MM.1S (cell line): ENCODE measurements at regions not wholly inside any gene's neighbourhood (a gene's known extent, or its start where the extent isn't known, plus 50 kb on each side); places are given as distances from the start of the nearest gene placed in this dataset.
A peak's percentile ranks its signal among the peaks of the same experiment; 100 is the strongest.

Experiments
- DNase-seq: peaks from one replicate; pipeline ENCODE4 v3.0.0-alpha.2; 2015
- H2AFZ ChIP-seq: fragments of 300-600 bp; sonication (generic); 2 replicates; pipeline ENCODE4 v1.6.0; 2016; ENCODE audit warnings: antibody characterized with exemption, low read length
- H3F3A ChIP-seq: fragments of 300-600 bp; sonication (generic); 2 replicates; pipeline ENCODE4 v1.6.1; 2016; ENCODE audit warnings: mild to moderate bottlenecking, antibody characterized with exemption, low read length, moderate library complexity, mixed read lengths; ENCODE audit not compliant: insufficient read depth
- H3K27ac ChIP-seq: fragments of 300-600 bp; sonication (generic); 2 replicates; pipeline ENCODE4 v1.5.1; 2016; ENCODE audit warnings: mild to moderate bottlenecking, low read length
- H3K27me3 ChIP-seq: fragments of 300-600 bp; sonication (generic); replicated peaks from 2 replicates; pipeline ENCODE4 v1.6.0; 2016; ENCODE audit warnings: low read length; ENCODE audit not compliant: insufficient read depth
- H3K36me3 ChIP-seq: fragments of 300-600 bp; sonication (generic); replicated peaks from 2 replicates; pipeline ENCODE4 v1.6.1; 2016; ENCODE audit warnings: mild to moderate bottlenecking, low read length, mixed read lengths; ENCODE audit not compliant: insufficient read depth
- H3K4me1 ChIP-seq: fragments of 300-600 bp; sonication (generic); 2 replicates; pipeline ENCODE4 v1.6.1; 2016; ENCODE audit warnings: low read length, mixed read lengths
- H3K4me2 ChIP-seq: fragments of 300-600 bp; sonication (generic); 2 replicates; pipeline ENCODE4 v1.6.0; 2016; ENCODE audit warnings: low read depth, low read length
- H3K4me3 ChIP-seq: fragments of 300-600 bp; sonication (generic); 2 replicates; pipeline ENCODE4 v1.5.1; 2016; ENCODE audit warnings: low read length, mixed read lengths
- H3K79me2 ChIP-seq: fragments of 300-600 bp; sonication (generic); 2 replicates; pipeline ENCODE4 v1.6.1; 2016; ENCODE audit warnings: mixed run types, low read length, mixed read lengths
- H3K9ac ChIP-seq: fragments of 300-600 bp; sonication (generic); 2 replicates; pipeline ENCODE4 v1.6.1; 2016; ENCODE audit warnings: low read length, mixed read lengths
- H3K9me2 ChIP-seq: fragments of 300-600 bp; sonication (generic); replicated peaks from 2 replicates; pipeline ENCODE4 v1.6.1; 2016; ENCODE audit warnings: mild to moderate bottlenecking, low read length, mixed read lengths; ENCODE audit not compliant: insufficient read depth
- H3K9me3 ChIP-seq: fragments of 300-600 bp; sonication (generic); replicated peaks from 2 replicates; pipeline ENCODE4 v1.6.1; 2016; ENCODE audit warnings: mild to moderate bottlenecking, low read length, mixed read lengths; ENCODE audit not compliant: insufficient read depth
- H4K20me1 ChIP-seq: fragments of 300-600 bp; sonication (generic); 2 replicates; pipeline ENCODE4 v1.6.1; 2016; ENCODE audit warnings: mild to moderate bottlenecking, low read length, moderate library complexity, mixed read lengths; ENCODE audit not compliant: insufficient read depth
- CTCF ChIP-seq: fragments of 300-600 bp; sonication (generic); IDR thresholded peaks from 2 replicates; pipeline ENCODE4 v1.5.1; 2016; ENCODE audit warnings: antibody characterized with exemption, low read length, mixed read lengths
- EZH2 ChIP-seq: fragments of 300-600 bp; sonication (generic); optimal IDR thresholded peaks from 2 replicates; pipeline ENCODE3; 2017; ENCODE audit warnings: low read depth, mild to moderate bottlenecking, antibody characterized with exemption, low read length, mixed read lengths
- EZH2phosphoT487 ChIP-seq: fragments of 300-600 bp; sonication (generic); IDR thresholded peaks from 2 replicates; pipeline ENCODE4 v1.6.1; 2018; ENCODE audit warnings: antibody characterized with exemption, low read length

- Histone ChIP-seq H3K4me3 (no peak overlapping the region), H3K9ac (no peak overlapping the region), H2AFZ (no peak overlapping the region), H3K9me3 (no peaks in the 10 kb centered on the region), H3K4me2 (no peak overlapping the region), H3K4me1 (no peaks in the 10 kb centered on the region), H3K9me2 (no peaks in the 10 kb centered on the region), H3K27ac (no peak overlapping the region), H3K79me2 (no peaks in the 10 kb centered on the region), H4K20me1 (no peaks in the 10 kb centered on the region), H3K36me3 (no peaks in the 10 kb centered on the region), H3K27me3 (no peaks in the 10 kb centered on the region), H3F3A (no peaks in the 10 kb centered on the region)
- TF ChIP-seq CTCF (no peak), EZH2phosphoT487 (no peak), EZH2 (no peak)
- DNase-seq: no peak
Measured at GRCh38 chr4:129167640-129168260, 71.8 kb downstream of the C4orf33 start.

- H3K9me2 ChIP-seq: no peaks in the 10 kb centered on the region
- no peak for DNase-seq
- H3K4me2 ChIP-seq: no peak overlapping the region
- TF ChIP-seq CTCF (no peak), EZH2 (no peak), EZH2phosphoT487 (no peak)
- no peak overlapping the region for H3K9ac ChIP-seq
- H3K4me3 ChIP-seq: no peak overlapping the region
- H3F3A ChIP-seq: no peaks in the 10 kb centered on the region
- H3K27ac ChIP-seq: no peak overlapping the region
- no peaks in the 10 kb centered on the region for H3K36me3 ChIP-seq
- no peaks in the 10 kb centered on the region for H3K9me3 ChIP-seq
- no peaks in the 10 kb centered on the region for H3K4me1 ChIP-seq
- no peaks in the 10 kb centered on the region for H3K79me2 ChIP-seq
- H2AFZ ChIP-seq: no peak overlapping the region
- H3K27me3 ChIP-seq: no peaks in the 10 kb centered on the region
- H4K20me1 ChIP-seq: no peaks in the 10 kb centered on the region
Measured at GRCh38 chr4:129172181-129172580, 76.2 kb downstream of the C4orf33 start.

GRCh38 chr4:129176864-129177263, 80.9 kb downstream of the C4orf33 start:
- Histone ChIP-seq H3K36me3 (no peaks in the 10 kb centered on the region), H4K20me1 (no peaks in the 10 kb centered on the region), H3F3A (no peaks in the 10 kb centered on the region), H3K9me3 (no peaks in the 10 kb centered on the region), H3K9ac (no peak overlapping the region), H3K4me2 (no peak overlapping the region), H3K79me2 (no peaks in the 10 kb centered on the region), H3K27ac (no peak overlapping the region), H3K27me3 (no peaks in the 10 kb centered on the region), H2AFZ (no peak overlapping the region), H3K4me3 (no peak overlapping the region), H3K4me1 (no peaks in the 10 kb centered on the region), H3K9me2 (no peaks in the 10 kb centered on the region)
- TF ChIP-seq EZH2 (no peak), EZH2phosphoT487 (no peak), CTCF (no peak)
- peak; percentile 38 for DNase-seq
